Lung (tissue), 11 donors: ENCODE measurements at regions not wholly inside any gene's neighbourhood (a gene's known extent, or its start where the extent isn't known, plus 50 kb on each side); places are given as distances from the start of the nearest gene placed in this dataset.

Experiments used
- ATAC-seq: fragments of 200-7000 bp; cut with Tn5 transposase; one replicate; pipeline ENCODE4 v1.9.1; 2020; ENCODE audit warnings: moderate number of reproducible peaks; ENCODE audit not compliant: insufficient read depth, low FRiP score
- DNase-seq, 3 donors: peaks; one replicate each; pipeline ENCODE4 v3.0.0-alpha.2; 2013 to 2017
- H3K27ac ChIP-seq, 2 donors: one replicate each; pipeline ENCODE4 v1.5.1; 2013; ENCODE audit warnings: mild to moderate bottlenecking in 2 of 2, moderate library complexity in 2 of 2, control low read depth in 1 of 2, inconsistent platforms in 1 of 2, low read depth in 1 of 2, low read length in 1 of 2
- H3K27me3 ChIP-seq, 3 donors: one replicate each; pipeline ENCODE4 v1.5.1; 2013; ENCODE audit warnings: low read length in 2 of 3; ENCODE audit not compliant: control insufficient read depth in 3 of 3, insufficient read depth in 3 of 3
- H3K36me3 ChIP-seq, 4 donors: one replicate each; pipeline ENCODE4 v1.5.1; 2013; ENCODE audit warnings: low read length in 4 of 4, mild to moderate bottlenecking in 1 of 4, moderate library complexity in 1 of 4; ENCODE audit not compliant: control insufficient read depth in 4 of 4, insufficient read depth in 4 of 4
- H3K4me1 ChIP-seq, 5 donors: one replicate each; pipeline ENCODE4 v1.5.1; 2013; ENCODE audit warnings: low read length in 5 of 5, mild to moderate bottlenecking in 2 of 5, moderate library complexity in 1 of 5; ENCODE audit not compliant: control insufficient read depth in 5 of 5, insufficient read depth in 5 of 5
- H3K4me3 ChIP-seq: one replicate; pipeline ENCODE4 v1.5.1; 2013; ENCODE audit warnings: mild to moderate bottlenecking, control low read depth, moderate library complexity
- H3K9ac ChIP-seq, 2 donors: one replicate each; pipeline ENCODE4 v1.5.1; 2013; ENCODE audit warnings: low read length in 2 of 2, control low read depth in 1 of 2; ENCODE audit not compliant: insufficient read depth in 1 of 2
- H3K9me3 ChIP-seq, 4 donors: one replicate each; pipeline ENCODE4 v1.5.1; 2013; ENCODE audit warnings: low read length in 3 of 4, mild to moderate bottlenecking in 1 of 4, moderate library complexity in 1 of 4; ENCODE audit not compliant: control insufficient read depth in 4 of 4, insufficient read depth in 3 of 4
- CTCF ChIP-seq: IDR thresholded peaks from 2 replicates; pipeline ENCODE4 v1.5.1; 2012; ENCODE audit warnings: mild to moderate bottlenecking; ENCODE audit errors: control extremely low read depth, extremely low read depth
- WGBS, 2 donors: extraction: QIAGEN DNeasy Blood & Tissue Kit; methylation state at CpG; one replicate each; pipeline ENCODE4 v1.1.7; 2013; 5-methylcytosine and 5-hydroxymethylcytosine counted together
- donor health status: control.
- donor health status: control.
- donor health status: Bipolar disorder and iron deficiency.
- donor health status: healthy.
- donor health status: DM: yes; HTN: yes; CAD: no.

- Histone ChIP-seq H3K9me3 (no peaks in the 10 kb centered on the region), H3K4me1 (no peaks in the 10 kb centered on the region), H3K27ac (no peak overlapping the region), H3K27me3 (no peaks in the 10 kb centered on the region), H3K9ac (no peak overlapping the region), H3K4me3 (no peak overlapping the region), H3K36me3 (no peaks in the 10 kb centered on the region)
- DNase-seq (no peak), ATAC-seq (no peak)
- WGBS, 2 donors = 50 to 60% methylated on average over 5 of the region's 5 CpGs
- no peak for TF ChIP-seq CTCF
Observed at GRCh38 chr4:31169846-31170245, 449.7 kb downstream of the PCDH7 start.

- Histone ChIP-seq H3K27me3 (no peaks in the 10 kb centered on the region), H3K9ac (no peak overlapping the region), H3K4me1 (no peaks in the 10 kb centered on the region), H3K36me3 (no peaks in the 10 kb centered on the region), H3K27ac (no peak overlapping the region), H3K4me3 (no peak overlapping the region), H3K9me3 (no peaks in the 10 kb centered on the region)
- ATAC-seq (no peak), DNase-seq (no peak)
- no peak for TF ChIP-seq CTCF
- 92 to 94% methylated on average over 4 of the region's 4 CpGs for WGBS, 2 donors
Observed at GRCh38 chr4:31171362-31171761, 451.2 kb downstream of the PCDH7 start.

GRCh38 chr4:31175242-31175910 is 455.2 kb downstream of the PCDH7 start:
- ATAC-seq = no peak
- Histone ChIP-seq H3K27ac (no peak overlapping the region), H3K4me1 (no peaks in the 10 kb centered on the region), H3K9ac (no peak overlapping the region), H3K4me3 (no peak overlapping the region), H3K36me3 (no peaks in the 10 kb centered on the region), H3K9me3 (no peaks in the 10 kb centered on the region), H3K27me3 (no peaks in the 10 kb centered on the region)
- 87 to 90% methylated on average over 5 of the region's 5 CpGs for WGBS, 2 donors
- TF ChIP-seq CTCF = no peak
- DNase-seq = no peak

- ATAC-seq (no peak), DNase-seq (no peak)
- Histone ChIP-seq H3K9ac (no peak overlapping the region), H3K27me3 (no peaks in the 10 kb centered on the region), H3K36me3 (no peaks in the 10 kb centered on the region), H3K9me3 (peaks cover 0 to 3% (median 0%) of the 10 kb centered on the region in 4 donors), H3K4me3 (no peak overlapping the region), H3K4me1 (no peaks in the 10 kb centered on the region), H3K27ac (no peak overlapping the region)
- WGBS, 2 donors = 86 to 89% methylated on average over 4 of the region's 4 CpGs
- TF ChIP-seq CTCF = no peak
Observed at GRCh38 chr4:31183256-31183655, 463.1 kb downstream of the PCDH7 start.
